NCI-H82 treated with DMSO at 0.1 percent for 48 hours (cell line): ENCODE measurements at regions not wholly inside any gene's neighbourhood (a gene's known extent, or its start where the extent isn't known, plus 50 kb on each side); places are given as distances from the start of the nearest gene placed in this dataset.
A peak's percentile ranks its signal among the peaks of the same experiment; 100 is the strongest.
"Not testable (repeated sequence)": the region's sequence is repeated elsewhere in the genome, so short reads cannot be mapped to it uniquely, and the experiment has no call there.

Experiments
- DNase-seq: peaks from one replicate; lab custom pipeline; 2025; ENCODE audit not compliant: unreplicated experiment; lab: John Stamatoyannopoulos, UW

DNA sequence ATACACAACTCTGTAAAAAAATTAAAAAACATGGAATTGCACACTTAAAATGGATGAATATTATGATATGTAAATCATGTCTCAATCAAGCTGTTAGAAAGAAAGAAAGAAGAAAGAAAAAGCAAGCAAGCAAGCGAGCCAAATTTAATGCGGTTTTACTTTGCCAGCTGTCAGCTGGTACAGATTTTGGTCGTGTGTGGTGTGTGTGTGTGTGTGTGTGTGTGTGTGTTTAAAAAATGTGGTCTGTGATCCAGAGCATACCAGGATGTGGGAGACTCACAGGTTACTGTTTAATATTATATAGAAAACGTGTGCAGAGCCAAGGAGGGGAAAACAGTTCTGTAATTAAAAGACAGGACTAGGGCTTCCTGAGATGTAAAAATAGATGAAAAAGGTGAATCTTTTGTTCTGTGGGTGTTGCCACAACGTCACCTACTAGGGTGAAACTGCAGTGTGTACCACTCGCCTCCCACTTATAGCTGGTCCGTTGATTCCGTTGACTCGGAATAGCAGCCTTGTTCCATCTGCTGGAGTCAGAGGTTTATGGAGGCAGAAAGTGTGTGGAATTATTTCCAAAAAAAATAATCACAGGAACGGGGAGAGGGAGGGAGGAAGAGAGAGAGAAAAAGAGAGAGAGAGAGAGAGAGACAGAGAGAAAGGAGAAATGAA lies 197.7 kb downstream of the BCAS1 start:
- DNase-seq, result no peak

DNA sequence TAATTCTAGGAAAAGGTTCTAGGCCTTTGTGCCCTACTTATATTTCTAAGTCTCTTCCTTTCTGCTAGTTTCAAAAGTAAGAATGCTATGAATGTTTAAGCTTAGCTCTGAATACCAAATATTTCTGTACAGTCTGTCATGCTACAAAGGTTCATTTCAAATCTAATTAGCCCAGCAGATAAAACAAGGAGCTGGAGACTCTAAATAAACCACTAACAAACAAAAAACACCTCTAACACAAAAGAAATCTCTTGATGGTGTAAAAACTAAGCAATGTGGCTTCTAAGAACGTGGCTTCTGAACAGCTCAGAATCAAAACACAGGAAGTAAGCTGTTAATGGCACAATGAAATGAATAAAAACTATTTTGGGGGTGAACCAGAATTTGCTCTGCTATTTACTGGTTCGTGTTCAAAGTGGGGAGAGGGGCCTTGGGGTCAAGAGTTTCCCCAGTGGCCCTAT lies 198.3 kb downstream of the BCAS1 start:
- no peak for DNase-seq

DNA sequence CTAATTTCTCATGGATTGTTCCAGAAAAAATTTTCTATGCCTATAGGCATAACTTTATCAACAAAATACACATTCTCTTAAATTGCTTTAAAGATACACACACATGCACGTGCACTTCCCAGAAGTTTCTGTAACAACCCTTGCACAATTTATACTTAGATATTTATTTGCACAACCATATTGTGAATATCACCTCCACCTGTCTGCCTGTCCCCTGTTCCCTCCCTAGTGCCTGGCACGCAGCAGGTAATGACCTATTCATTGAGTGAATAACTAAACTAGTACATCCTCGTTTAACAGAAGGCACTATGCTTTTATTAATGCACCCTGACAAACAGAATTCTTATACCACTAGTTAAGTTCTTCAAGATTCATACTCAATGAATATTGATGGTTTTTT lies 198.9 kb downstream of the BCAS1 start:
- DNase-seq, result no peak

DNA sequence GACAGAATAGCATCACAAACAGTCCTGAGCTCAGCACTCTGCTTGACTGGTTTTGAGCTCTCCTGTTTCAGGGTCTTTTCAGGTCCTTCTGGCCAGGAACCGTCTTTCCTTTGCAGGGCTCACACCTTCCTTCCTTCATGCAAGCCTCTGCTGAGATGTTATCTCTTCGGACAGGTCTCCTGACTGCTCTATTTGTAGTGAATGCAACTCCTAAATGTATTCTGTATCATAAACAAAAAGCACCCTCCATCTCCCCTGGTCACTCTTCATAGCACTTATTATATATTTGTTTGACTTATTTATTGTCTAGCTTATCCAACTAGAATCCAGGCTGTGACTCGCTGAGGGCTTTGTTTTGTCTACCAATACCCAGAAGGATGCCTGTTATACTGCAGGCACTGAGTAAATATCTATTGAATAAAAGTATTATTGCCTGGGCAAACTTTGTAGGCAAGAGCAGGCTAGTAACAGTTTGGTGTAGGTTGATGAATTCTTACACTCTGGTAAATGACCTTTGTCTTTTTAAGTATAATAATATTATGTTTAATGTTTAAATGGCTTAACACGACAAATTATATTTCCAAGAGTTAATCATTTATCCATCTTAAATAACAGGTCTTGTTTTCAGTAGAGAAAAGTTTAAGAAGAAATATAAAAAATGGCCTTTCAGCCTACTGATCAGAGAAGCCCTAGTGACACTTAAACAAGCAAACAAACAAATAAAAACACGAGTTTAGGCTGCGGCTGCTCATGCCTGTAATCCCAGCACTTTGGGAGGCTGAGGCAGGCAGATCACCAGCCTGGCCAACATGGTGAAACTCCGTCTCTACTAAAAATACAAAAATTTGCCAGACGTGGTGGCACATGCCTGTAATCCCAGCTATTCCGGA lies 199.7 kb downstream of the BCAS1 start:
- no peak for DNase-seq

DNA sequence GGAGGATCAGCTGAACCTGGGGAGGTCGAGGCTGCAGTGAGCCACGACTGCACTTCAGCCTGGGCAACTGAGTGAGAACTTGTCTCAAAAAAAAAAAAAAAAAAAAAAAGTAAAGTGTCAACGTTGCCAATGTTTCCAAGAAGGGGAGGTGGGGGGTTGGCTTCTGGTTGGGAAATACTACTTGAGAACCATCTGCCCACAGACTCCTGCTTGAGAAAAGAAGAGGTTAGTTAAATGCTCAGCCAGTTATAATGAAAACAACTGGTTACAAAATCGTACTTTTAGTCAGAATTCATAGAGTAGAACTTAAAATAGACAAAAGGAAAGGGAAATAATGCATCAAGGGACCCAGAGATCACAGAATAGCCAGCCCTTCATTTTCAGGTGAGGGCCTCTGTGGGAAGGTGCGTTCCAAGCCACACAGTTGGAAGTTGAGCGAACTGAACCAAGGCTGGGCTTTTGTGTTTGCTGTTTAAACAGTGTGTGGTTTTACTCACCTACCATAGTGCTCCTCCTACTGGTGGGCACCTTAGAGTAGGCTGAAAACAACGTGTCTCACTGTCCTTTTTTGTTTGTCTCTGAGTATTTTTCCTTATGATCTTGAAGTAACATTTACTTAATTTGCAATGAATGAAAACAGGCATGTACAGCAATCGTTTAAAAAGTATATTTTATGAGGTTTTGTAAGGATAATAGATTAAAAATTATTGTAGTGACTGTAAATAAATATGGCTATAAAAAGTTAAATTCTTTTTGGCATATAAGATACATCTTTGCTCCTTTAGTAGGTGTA lies 200.7 kb downstream of the BCAS1 start:
- DNase-seq, result peak; percentile 69

DNA sequence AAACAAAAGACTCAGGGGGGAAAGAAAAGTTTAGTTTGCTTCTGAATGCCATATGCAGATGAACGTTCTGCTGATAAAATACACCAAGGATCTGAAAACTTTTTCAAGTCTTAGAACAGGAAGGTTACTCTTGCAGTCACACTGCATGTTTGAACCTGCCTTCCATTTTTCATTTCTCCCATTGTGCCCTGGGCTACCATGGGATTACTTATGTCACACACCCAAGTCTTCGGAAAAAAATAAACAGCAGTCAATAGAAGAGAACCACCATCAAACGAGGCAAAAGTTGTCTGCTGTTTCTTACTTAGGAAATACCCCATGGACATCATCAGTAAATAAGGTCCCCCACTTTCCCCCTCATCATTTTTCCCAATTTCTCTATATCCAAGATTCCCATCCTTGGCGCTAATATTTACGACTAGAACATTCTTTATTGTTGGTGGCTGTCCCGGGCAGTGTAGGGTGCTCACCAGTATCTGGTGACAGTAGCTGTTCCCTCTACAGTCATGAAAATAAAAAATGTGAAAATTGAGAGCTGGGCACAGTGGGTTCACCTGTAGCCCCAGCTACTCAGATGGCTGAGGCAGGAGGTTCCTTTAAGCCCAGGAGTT lies 202.5 kb downstream of the BCAS1 start:
- no peak for DNase-seq

DNA sequence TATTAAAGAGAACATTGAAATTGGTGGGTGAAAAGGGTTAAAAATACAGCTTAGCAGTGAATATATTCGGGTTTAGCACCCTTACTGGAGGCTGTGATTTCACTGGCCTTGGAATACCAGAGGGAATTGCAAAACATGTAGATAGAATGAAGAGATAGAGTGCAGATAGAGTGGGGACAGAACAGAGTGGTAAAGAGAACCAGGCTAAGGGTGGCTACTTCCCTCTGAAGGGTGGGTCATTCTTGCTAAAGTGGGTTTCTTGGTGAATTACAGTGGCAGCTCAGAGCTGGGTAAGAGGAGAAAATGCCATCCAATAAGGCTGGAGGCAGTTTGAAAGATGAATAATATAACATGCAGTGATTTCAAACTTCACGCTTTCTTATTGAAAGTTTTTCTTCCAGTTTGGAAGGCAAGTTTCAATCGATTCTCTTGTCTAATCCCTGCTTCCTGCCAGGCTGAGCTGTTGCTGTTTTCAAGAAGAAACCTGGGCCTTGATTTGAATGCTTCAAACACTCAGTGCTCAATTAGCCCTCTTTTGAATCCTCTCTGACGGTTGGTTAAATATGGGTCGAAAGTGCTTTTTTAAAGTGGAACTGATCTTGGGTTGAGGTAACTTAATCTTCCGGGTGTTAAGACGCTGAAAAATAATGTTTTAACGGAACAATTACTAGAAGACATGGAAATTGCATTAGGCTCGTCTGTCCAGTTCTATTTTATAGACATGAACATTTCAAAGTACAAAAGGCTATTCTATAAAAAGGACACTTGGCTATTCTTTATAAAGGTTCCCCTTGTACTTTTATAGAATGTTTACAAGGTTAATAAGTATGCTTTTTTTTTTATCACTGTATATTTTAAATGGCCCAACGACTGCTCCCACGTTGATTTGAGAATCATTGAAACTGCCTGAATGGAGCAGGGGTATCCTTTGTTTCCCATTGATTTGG lies 203.3 kb downstream of the BCAS1 start:
- no peak for DNase-seq

DNA sequence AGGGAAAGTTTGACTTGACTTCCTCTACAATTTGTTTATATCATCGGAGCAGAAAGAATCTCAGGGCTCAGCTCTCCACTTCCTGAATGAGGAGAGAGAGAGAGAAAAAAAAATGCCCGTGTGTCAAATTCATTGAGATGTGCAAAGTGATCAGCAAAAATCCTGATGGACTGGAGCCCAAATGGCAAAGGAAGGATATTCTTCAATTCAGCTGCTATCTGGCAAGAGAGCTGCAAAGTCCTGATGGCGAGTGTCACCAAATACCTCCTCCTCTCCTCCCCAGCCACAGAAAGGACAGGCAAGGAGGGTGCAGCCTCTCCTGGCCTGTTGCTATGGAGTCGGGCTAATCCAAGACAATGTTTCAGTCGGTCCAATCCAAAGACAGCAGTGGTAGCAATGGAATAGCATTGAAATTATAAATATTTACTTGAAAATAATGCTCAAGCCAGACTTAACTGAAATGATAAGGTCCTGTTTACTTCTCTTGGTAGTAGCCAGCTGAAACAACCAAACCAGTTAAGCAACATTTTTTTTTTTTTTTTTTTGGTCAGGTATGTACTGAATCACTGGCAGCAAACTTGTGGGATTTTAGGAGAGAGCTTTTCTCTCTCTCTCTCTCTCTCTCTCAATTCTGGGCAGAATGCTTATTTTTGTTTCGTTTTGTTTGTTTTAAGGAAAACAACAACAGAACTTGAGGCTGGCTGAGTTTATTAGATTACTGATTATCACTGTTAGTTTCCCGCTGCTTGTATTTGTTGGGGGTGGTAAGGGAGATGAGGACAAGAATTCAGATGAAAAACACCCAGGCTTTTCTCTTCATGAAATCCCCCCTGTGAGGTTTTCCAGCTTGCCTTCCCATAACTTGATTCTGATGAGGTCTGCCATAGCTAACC lies 204.2 kb downstream of the BCAS1 start:
- DNase-seq, result peak; percentile 75

DNA sequence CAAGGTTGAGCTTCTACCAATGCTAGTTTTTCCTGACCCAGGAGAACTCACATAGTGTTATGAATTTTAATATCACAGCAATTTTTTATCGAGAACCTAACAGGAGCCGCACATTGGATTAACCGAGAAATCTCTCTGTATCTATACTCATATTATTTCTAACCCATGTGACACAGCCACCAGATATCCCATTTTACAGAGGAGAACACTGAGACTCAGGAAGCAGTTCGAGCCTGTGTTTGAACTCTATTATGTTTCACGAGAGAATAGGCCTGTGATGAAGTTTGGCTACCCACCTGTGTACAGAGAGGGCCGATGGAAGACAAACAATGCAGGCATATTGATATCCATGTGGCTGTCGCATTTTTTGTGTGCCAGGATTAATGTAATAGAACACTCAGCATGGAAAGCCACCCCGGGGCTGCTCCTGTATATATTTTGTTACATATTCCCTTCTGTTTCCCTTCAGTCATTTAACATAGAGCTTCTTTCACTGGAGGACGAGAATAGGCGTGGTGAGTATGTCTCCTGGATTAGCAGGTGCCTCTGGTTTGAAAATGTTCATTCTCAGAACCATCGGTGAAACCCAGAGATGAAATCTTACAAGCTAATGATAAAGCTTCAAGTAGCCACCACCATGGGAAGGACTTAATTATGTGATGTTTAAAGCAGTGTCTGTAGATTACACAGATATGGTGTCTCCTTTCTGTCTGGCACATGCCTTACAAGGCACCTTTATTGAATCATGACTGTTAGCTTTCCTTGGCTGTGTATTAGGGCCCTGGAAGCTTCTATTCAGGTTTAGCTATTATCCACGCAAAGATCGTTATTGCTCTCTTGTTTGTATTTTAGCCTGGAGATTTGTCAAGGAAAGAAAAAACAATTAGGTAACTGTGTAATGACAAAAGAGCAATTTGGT lies 205.4 kb downstream of the BCAS1 start:
- DNase-seq, result not testable (repeated sequence)

DNA sequence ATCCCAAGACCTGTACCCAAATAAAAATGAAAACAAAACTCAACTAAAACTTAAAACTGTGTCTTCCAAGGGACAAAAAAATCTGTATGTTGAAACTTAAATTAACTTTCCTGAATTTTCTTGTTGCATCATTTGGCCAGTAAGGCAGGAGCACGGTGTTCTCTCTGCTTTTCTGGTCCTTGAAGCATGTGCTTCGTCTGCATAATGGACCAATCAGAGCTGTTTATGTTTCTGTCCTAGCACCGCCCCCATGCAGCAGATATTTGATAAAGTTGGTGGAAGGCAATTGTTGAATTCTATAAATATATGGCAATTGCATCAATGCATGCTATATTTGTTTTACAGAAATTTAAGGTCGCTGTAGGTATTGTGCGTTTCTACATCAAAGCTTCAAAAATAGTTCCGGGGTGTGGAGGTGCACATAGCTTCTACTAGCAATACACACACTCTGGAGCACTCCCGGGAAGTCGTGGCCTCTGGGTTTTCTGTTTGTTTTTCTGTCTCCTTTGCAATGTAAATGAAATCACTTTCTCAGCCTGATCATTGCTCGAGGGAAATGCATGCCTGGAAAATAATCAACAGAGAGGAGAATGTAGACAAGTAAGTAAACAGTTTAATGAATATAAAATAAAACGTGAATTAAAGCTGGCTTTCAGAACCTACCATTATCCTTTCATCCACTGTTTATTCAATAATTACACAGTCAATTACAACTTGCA lies 206.3 kb downstream of the BCAS1 start:
- DNase-seq, result not testable (repeated sequence)

DNA sequence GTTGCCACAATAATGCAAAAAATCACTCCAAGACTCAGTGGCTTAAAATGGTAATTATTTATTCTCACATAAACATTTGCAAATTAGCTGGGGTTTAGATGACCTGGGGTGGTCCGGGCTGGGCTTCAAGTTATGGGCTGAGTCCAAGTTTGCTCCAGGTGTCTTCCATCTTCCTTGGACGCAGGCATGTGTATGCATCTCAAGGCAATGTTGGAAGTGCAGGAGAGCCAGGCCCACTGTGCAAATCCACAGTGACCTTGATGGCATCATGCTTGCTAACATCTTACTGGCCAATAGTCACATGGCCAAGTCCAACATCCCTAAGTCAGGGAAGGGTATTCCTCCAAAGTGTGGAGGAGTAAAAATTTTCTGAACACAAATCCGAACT lies 206.9 kb downstream of the BCAS1 start:
- not testable (repeated sequence) for DNase-seq

DNA sequence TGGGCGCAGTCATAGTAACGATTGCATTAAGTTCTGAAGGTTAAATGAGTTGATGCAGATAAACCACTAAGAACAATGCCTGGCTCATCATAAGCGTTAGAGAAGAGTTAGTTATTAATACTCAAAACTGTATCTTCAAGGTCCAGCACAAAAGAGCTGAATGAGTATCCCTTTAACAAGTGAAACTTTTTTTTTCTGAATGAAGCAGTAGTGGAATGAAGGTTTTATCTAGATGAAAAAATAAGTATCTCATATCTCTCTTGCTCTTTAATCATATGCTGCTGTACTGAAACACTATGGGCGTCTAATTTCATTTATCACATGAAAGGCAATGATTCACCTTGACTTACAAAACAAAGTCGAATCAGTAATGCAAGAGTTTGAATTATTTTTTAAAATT lies 207.4 kb downstream of the BCAS1 start:
- not testable (repeated sequence) for DNase-seq

DNA sequence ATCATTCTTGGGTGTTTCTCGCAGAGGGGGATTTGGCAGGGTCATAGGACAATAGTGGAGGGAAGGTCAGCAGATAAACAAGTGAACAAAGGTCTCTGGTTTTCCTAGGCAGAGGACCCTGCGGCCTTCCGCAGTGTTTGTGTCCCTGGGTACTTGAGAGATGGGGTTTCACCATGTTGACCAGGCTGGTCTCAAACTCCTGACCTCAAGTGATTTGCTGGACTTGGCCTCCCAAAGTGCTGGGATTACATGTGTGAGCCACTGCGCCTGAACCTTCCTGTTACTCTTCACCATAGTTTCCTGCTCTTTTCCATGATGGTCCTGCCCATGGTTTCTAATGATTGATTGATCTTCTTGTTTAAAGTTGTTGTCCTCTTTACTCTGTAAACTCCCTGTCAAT lies 207.9 kb downstream of the BCAS1 start:
- DNase-seq, result not testable (repeated sequence)

DNA sequence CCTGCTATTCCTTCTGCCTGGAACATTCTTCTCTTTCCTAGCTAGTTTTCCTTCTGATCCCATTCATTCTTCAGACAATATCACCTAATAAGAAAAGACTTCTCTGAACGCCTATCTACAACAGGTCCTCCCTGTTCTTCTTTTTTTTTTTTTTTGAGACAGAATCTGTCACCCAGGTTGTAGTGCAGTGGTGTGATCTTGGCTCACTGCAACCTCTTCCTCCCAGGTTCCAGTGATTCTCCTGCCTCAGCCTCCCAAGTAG lies 208.3 kb downstream of the BCAS1 start:
- not testable (repeated sequence) for DNase-seq

DNA sequence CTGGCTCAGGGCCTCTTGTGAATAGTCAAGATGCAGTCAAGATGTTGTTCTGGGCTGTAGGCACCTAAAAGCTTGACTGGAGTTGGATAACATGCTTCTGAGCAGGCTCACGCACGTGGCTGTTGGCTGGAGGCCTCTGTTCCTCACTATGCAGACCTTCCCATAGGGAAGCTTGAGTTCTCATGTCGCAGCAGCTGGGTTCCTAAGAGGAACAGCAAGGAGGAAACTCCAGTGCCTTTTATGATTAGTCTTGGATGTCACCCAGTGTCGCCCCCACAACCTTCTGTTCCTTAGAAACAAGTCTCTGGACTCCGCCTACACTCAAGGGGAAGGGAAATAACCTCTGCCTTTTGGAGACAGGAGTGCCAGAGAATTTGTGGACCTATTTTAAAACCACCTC lies 210.7 kb downstream of the BCAS1 start:
- DNase-seq, result no peak

DNA sequence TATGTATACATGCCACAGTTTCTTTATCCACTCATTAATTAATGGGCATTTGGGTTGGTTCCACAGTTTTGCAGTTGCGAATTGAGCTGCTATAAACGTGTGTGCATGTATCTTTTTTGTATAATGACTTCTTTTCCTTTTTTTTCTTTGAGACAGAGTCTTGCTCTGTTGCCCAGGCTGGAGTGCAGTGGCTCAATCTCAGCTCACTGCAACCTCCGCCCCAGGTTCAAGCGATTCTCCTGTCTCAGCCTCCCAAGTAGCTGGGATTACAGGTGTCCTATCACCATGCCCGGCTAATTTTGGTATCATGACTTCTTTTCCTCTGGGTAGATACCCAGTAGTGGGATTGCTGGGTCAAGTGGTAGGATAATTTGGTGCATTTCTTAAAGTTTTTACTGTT lies 211.4 kb downstream of the BCAS1 start:
- DNase-seq, result not testable (repeated sequence)

DNA sequence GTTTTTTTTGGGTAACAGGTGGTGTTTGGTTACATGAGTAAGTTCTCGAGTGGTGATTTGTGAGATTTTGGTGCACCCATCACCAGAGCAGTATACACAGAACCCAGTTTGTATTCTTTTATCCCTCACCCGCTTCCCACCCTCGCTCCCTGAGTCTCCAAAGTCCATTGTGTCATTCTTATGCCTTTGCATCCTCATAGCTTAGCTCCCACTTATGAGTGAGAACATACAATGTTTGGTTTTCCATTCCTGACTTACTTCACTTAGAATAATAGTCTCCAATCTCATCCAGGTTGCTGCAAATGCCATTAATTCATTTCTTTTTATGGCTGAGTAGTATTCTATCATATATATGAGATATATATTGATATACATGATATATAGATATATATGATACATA lies 211.9 kb downstream of the BCAS1 start:
- not testable (repeated sequence) for DNase-seq
